HG02678 (cell line): ENCODE measurements at regions not wholly inside any gene's neighbourhood (a gene's known extent, or its start where the extent isn't known, plus 50 kb on each side); places are given as distances from the start of the nearest gene placed in this dataset.

Experiments
- ATAC-seq: cut with Tn5 transposase; IDR thresholded peaks from one replicate; pipeline ENCODE4 v1.9.1; 2021; ENCODE audit warnings: mild to moderate bottlenecking, moderate library complexity; ENCODE audit not compliant: unreplicated experiment

DNA sequence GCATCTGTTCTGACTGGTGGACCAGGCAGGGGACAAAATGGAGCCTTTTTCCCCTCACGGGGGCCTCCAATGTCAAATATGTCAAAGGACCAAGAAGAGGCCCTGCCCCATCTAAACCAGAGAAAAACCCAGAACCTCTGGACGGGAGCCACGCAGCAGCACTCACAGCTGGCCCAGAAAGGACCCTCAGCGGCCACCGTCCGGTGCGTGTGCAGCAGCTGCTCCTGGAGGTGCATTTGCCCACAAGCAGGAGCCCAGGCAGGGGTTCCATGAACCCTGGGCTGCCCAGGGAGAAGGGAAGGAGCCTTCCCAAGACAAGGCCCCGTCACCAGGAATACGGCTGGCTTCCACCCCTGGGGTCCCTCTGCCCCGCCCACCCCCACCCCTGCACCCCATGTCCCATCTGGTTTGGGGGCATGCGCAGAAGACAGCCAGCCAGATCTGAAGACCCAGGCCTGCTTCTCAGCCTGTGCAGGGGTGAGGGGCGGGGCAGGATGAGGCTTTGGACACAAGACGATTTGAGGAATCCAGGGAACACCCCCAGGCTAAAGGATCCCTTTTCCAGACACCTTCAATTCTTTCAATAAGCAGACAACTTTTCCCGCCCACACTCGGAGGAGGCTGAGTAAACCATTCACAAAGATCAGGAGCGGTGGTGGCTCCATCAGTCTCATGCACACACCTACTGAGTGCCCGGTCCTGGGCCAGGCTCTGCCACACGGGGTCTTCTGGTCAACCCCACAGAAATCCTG lies 423.1 kb downstream of the SHANK2 start:
- ATAC-seq = no peak

DNA sequence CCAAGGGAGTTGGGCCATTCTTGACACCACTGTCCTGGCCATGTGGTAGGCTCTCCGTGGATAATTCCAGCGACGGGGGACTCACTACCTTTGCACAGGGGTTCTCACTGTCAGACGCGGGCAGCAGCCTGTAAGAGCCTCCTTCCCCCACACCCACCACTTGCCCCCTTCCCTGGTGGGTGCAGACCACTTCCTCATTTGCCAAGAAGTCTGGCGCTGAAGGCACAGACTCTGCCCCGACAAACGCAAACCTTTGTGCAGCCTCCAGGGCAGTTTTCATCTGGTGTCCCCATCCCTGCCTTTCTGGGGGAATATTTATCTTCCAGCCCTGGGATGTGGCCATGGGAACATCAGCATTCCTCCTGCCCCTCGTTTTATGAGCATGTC lies 422.5 kb downstream of the SHANK2 start:
- no peak for ATAC-seq

DNA sequence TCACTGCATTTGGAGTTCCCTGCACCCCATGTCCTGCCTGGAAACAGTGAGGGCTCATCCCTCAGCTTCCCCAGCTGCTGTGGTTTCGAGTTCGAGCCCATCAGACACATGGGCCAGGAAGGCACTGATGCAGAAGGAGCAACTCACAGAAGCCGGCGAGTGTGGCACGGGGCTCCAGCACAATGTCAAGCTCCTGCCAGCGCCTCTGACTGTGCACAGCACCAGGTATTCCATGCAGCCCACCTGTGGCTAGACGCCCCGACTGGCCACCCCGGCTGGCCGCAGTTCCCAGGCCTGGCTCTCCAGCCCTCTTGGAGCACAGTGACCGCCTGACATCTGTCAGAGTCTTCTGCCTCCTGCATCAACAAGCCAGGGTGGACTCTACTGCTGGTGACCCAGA lies 419.4 kb downstream of the SHANK2 start:
- ATAC-seq = no peak

DNA sequence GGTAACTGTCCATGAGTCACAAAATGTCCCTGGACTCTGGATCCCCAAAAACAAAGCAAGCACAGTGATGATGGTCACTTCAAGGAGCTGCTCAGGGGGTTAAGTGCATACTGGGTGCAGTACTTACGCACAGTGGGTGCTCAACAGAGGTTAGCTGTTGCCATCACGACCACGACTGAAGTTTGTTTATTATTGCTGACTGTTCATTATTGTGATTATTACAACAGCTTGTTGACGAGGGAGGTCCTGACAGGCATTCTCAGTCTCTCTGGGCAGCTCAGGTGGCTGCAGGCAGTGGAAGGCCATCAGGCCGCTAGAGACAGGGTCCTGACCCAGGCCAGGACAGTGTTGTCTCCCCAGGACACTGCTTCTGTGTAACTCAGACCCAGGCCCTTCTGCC lies 418.8 kb downstream of the SHANK2 start:
- ATAC-seq = no peak

DNA sequence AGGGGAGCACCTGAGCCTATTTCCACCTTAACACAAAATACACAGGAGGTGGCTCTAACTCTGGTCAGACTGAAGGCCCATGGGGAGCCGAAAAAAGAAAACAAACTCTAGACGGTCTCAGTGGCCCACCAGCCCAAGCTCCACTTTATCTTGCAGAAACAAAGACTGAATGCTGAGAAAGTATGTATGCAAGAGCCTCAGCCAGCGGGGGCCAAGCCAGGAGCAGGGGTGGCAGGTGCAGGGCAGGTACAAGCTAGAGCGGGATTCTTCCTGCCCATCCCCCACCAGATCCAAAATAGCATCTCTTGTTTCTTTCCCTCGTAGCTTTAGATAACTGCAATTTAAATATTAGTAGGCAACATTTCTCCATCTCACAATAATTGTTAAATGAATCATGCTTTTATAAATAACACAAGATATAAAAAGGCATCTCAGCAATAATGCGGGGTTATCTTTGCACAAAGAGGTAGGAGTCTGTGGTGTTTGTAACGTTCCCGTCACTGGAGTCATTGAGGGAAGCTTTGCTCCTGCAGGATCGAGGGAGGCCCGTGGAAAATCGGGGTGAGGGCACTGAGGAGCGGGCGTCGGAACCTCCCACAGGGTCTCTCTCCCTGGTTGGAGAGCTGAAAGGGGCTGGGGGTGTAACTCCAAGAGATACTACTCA lies 418.0 kb downstream of the SHANK2 start:
- no peak for ATAC-seq

DNA sequence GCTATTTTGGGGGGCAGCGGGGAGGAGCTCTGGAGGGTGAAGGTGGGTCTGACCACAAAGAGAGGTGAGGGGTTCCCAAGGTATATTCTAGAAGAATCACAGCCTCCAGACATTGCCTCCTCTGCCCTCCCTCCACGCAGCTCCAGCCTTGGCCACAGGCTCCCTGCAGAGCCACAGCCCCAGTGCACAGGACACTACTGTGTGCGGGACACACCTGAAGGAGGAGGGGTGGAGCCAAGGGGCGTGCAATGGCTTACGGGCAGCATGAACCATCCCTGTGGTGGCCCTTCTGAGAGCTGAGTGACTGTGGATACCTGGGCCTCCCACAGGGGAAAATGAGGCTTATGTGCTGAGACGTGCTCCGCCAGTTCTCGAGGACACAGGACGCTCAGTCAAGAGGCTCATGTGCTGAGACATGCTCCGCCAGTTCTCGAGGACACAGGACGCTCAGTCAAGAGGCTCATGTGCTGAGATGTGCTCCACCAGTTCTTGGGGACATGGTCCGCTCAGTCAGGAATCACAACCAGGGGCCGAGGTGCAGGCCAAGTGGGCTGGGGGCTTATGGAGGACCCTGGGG lies 417.3 kb downstream of the SHANK2 start:
- ATAC-seq = no peak

DNA sequence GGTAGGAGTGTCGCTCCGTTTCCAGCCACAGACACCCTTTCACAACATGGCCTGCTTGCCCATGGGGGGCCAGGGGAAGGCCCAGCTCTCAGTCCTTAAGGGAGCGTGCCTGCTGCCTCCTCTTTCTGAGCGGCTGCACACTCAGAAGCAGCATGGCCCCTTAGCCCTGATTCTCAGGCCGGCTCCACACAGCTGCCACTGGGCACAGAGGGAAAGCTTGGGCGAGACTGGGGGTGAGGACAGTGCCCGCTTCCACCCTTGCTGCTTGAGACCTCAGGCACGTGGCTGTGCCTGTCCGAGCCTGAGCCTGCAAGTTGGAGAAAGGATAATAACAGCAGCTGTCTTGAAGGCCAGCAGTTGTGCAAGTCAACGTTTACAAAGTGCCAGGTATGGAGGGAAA lies 416.3 kb downstream of the SHANK2 start:
- ATAC-seq = no peak

DNA sequence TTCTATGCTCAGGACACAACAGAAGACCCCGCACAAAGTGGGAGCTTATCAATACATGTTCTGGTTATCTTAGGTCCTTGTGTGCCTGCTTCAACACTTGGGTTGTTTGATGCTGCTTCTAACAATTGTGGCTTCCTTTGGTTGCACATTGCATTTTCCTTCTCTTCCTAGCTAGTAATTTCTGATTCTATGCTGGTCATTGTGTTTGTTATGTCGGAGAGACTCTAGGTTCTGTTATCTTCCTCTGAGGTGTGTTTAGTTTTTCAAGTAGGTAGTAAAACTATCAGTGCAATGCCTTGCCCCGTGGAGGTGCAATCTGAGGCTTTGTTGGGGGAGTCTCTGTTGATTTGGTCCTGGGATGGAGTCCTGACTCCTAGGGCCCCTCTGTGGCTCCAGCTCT lies 414.2 kb downstream of the SHANK2 start:
- no peak for ATAC-seq

DNA sequence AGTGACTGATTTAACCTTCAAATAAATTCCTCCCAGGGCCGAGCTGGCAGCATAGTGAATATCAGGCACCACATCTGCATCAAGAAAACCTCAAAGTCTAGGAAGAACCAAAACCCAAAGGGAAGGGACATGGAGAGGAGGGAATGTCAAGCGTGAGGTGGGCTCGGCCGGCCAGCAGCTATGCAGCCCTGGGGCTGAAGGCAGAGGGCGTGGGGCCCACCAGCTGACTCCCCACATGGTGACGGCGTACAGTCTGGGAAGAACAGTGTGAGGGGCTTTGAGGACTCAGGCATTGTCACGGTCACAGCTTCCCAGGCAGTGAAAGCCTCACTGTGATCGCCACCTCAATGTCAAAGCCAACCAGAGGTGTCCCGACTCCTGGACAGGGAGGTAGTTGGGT lies 412.5 kb downstream of the SHANK2 start:
- ATAC-seq = no peak

DNA sequence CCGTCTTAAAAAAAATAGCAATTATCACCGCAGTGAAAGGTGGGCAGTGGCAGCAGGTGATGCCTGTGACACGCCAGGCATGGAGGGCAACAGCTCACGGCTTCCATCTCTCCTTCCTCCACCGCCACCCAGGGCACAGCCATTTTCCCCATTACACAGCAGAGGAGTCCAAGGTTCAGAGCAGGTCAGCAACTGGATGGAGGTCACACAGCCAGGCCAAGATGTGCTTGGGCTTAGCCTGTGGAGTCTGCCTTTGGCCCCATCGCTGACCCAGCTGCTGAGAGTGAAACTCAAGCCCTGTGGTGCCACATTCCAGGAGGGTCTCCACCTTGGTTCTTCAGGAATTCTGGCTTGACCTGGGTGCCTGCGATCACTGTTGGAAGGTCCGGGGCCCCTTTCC lies 411.1 kb downstream of the SHANK2 start:
- ATAC-seq = no peak

DNA sequence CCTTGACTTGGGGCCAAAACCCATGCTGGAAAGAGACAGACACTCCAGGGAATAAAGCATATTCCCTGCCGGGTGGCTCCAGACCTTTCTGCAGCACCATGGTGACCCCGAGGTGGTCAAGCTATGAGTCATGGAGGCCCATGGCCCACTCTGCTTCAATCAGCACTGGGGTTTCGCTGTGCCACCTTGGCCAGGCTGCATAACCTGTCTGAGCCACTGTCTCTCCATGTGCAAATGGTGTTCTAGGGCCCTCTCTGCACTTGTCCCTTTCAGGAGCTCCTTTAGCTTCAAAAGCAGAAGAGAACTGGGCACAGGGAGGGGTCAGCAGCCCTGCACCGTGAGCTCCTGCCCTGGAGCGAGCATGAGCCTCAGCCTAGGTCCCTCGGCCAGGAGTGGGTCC lies 410.1 kb downstream of the SHANK2 start:
- no peak for ATAC-seq

DNA sequence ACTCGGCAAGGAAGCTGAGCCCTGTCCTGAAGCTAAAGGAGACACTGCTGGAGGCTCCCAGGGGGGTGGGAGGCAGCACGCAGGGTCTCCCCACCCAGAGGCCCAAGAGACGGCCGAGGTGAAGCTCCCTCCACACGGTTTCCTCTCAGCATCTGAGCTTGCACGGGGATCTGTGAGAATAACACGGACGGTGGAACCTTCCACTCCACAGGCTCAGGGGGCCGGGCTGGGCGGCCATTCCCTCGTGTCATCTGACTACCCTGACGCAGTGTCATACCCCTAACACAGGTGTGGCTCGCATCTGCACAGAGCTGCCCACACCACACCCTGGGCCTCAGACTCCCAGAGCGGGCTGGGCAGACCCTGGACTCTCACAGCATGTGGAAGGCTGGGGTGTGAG lies 409.7 kb downstream of the SHANK2 start:
- ATAC-seq = no peak

DNA sequence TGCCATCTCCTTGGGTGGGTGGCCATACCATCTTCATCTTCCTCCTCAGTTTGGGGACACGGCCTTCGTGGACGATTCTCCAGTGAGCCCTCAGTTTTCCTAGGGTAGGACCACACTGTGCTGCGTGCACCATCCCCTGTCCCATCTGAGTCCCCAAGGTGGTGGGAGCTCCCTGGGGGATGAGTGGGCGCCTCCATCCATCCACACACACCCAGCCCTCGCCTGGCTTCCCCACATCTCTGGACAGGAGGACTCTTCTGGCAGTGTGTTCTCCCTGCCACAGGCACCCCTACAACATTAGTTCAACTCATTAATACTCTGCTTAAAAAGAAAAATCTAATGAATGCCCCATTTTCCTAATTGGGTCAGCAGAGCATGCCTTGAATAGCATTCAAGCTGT lies 408.5 kb downstream of the SHANK2 start:
- no peak for ATAC-seq

DNA sequence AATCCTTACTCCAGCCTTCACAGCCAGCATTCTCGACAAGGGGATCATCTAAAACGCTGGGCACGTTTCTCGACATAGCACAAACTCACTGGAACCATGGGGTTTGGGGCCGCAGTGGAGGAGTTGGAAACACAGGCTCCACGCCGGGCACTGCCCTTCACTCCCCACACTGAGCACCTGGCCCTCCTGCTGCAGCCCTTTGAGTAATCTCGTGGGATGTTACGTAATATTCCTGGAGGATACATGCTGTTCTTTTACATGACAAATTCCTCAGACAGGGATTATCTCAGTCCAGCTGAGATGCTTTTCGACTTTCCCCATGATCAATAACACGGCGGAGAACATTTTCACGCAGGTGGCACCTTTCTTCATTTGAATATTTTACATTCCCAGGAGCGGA lies 408.0 kb downstream of the SHANK2 start:
- no peak for ATAC-seq

DNA sequence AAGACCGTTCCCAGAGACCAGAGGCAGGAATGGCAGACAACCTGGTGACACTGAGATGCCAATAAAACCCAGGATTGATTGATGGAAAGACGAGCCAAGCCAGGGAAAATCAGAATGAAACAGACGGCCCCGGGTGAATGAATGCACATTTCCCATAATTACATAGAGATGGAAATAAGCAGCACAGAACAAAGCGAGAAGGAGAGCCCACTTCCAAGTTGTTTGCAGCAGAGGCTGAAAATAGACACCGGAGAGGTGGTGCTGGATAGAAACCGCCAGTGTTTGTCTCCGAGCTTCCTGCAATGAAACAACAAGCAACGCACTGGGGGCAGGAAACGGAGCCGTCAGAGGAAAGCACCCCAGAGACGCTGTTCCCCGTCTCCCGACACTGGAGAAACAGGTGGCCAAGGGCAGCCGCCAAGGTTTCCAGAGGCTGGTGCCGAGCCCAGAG lies 406.8 kb downstream of the SHANK2 start:
- ATAC-seq = no peak

DNA sequence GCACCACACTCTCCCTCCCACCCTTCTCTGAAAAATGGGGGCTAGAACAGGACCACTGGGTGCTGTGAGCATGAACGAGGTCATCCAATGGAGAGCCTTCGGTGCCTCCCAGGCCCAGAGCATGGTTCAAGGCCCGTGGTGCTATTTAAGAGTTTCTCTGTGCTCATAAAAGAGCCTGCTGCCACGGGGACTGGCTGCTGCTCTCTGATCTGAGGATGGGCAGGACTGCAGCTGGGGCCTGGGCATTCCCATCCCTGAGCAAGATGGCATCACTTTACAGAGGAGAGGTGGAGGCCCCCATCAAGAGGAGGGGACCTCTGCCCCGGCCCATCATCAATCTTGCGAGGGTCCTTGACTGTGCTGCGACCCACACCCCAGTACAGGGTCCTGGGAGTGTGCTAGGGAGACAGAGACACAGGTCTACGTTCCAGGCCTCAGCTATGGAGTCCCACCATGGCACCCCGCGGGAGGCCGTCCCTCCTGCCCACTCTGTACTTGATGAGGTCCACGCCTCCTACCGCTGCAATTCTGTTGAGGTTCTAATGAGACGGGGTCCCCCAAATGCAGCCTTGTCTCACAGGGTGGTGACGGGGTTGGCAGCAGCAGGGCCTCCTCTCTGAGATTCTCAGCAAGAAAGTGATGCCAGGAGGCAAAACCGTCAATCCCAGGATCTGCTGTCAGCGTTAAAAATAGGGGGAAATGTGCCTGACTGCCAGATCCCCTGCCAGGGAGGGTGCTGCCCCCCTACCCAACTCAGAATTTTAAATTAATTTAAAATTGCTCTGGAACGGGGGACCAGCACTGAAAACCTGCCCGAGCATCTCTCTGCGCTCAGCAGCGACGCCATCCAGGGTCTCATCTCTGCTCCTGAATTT lies 405.4 kb downstream of the SHANK2 start:
- no peak for ATAC-seq

DNA sequence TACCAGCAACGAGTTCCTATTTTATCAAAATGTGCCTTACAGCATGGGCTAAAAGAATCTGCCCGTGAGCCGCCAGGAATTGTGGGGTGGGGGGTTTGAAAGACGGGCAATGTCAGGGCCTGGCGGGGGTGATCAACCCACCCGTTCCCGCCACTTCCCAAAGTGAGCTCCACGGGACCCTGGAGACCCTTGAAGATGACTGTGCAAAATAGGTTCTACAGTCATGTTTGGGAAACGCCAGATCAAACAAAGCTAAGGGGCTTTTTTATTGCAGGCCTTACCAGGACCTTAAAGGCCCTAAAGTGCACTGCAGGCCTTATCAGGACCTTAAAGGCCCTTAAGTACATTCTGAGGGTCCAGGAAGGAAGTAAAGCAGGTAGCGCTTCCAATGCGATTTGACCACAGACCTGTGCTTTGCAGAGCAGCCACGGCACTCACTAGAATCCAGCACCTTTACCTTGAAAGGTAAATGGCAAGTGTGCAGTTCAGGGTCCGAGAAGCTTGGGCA lies 404.1 kb downstream of the SHANK2 start:
- no peak for ATAC-seq

DNA sequence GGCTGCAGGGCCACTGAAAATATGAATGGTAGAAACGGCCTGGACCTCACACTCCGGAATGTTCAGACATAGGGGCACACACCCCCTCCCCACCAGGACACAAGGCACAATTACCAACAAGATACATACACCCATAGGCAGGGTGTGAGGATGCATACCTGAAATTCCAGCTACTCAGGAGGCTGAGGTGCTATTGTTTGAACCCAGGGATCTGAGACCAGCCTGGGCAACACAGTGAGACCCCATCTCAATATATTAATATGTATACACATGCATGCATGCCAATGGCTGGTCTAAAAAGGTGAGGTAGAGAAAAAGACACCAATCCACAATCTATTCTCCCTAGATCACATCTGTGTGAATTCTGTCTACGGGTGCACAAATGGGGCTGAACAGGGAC lies 403.3 kb downstream of the SHANK2 start:
- ATAC-seq = no peak

DNA sequence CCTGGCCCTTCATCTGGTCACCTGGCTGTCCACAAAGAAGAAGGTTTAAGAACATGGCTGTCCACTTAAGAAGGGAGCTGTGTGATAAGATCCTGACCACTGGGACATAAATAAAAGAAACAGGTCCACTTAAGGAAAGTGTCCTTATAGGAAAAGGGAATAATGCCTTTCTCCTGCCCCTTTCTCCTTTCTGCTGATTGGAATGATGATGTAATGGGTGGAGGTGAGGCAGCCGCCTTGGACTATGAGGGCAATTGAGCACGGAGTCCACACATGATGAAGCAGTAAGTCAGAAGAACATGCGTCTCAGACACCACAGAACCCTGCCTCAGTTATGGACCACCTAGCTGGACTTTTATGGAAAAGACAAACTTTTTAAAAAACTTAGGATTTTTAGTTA lies 401.1 kb downstream of the SHANK2 start:
- no peak for ATAC-seq

DNA sequence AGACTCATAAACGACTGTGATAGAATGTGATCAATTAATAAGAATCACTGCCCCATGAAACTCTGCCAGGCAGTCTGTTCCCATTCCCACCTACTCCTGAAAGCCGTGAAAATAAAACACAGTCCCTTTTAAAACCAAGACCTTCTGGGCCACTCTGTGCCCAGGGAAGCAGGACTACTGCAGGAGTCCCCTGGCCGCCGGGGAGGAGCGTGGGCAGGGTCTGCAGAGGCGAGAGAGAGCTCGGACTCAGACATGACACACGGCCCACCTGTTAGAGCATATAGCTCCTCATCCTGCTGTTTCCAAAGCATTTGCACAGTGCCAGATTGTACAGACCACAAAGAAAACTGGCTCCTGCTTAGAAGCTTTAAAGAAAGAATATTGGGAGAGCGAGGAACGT lies 400.5 kb downstream of the SHANK2 start:
- ATAC-seq = no peak

DNA sequence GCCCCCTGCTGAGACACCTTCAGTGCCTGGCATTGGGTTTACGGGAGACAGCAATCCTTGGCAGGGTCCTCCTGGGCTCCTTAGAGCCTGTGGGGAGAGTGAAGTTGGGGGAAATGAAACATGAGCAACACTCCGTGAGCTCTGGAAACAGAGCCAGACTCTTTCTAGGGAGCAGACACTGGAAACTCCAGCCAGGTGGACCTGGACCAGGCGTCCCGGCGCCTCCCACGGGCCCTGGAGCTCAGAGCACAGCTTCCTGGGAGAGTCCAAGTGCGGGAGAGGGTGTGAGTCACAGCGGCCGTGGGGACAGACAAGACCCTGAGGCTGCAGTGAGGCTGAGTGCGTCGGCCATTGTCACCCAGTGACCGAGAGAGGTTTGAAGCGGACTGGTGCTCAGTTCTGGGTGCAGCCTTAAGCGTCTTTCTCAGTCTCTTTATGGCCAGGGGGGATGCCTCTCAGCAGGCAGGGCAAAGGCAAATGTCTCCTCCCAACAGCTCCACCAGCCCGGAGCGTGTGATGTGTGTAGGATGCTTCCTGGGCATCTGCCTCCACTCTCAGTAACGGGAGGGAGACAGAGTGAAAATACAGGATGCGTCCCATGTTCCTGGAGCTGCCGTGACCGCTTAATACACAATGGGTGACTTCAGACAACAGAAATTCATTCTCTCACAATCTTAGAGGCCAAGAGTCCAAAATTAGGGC lies 399.2 kb downstream of the SHANK2 start:
- no peak for ATAC-seq
